Uterus (tissue), 2 donors: ENCODE measurements at regions not wholly inside any gene's neighbourhood (a gene's known extent, or its start where the extent isn't known, plus 50 kb on each side); places are given as distances from the start of the nearest gene placed in this dataset.
"Not testable (repeated sequence)": the region's sequence is repeated elsewhere in the genome, so short reads cannot be mapped to it uniquely, and the experiment has no call there.

ENCODE experiments used
- CTCF ChIP-seq, 4 experiments: fragments of 200-600 bp in 2 of 4; fragments of 450-650 bp in 2 of 4; sonication (generic) in 2 of 4; IDR thresholded peaks; one replicate each; pipeline ENCODE4 v1.5.1; 2016 to 2019; ENCODE audit warnings: antibody characterized with exemption in 4 of 4, mild to moderate bottlenecking in 2 of 4, moderate library complexity in 1 of 4
- POLR2A ChIP-seq, 2 donors: fragments of 450-650 bp; IDR thresholded peaks; one replicate each; pipeline ENCODE4 v1.6.1; 2016; ENCODE audit warnings: antibody characterized with exemption in 2 of 2, mild to moderate bottlenecking in 1 of 2, moderate library complexity in 1 of 2

- not testable (repeated sequence) for TF ChIP-seq POLR2A, CTCF (IDR thresholded peaks at IDR 0.05)
Measured at GRCh38 chr20:25932806-25933205, 236.2 kb upstream of the ZNF337 start.
